Fibroblast of skin of right biceps (primary cell): ENCODE measurements at regions not wholly inside any gene's neighbourhood (a gene's known extent, or its start where the extent isn't known, plus 50 kb on each side); places are given as distances from the start of the nearest gene placed in this dataset.
A peak's percentile ranks its signal among the peaks of the same experiment; 100 is the strongest.

Experiments
- DNase-seq: peaks from one replicate; pipeline ENCODE4 v3.0.0-alpha.2; 2013

DNA sequence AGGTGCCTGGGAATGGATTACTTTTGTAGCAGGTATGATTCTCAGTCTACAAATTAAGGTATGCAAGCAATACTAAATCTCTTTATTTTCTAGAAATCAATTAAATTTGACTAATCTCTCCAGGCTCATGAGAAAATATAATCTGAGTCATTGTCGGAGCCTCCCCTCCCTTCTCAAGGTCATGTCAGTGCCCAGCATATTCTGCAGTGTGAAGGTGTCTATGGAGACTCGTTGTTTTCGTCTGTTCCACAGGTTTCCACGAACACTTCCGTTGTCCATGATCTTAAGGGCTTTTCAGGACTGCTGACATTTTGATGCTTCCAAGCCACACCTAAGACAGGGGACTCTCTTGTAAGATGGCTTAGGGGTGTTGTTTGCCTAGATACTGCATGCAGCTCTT, 56.6 kb upstream of the SCOC start:
- no peak for DNase-seq

DNA sequence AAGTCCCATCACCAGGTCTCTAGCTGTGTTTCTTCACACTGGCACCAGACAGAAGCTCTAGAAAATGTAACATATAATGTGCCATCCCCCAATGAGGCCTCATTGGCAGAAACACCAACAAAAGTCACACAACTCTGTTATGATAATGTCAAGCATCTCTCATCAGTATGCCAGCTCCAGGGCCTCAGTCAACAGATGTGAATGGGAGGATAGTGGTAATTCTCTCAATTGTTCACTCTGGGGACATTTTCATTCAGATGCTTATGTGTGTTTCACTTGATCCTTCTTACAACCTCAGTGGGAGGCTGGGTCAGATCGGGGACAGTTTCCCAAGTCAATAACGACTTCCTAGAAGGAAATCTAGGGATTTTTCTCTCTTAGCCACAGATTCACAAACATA, 57.5 kb upstream of the SCOC start:
- DNase-seq, result no peak

- DNase-seq, result no peak
These were observed 58.0 kb upstream of the SCOC start for GRCh38 chr4:140315438-140315837.

DNA sequence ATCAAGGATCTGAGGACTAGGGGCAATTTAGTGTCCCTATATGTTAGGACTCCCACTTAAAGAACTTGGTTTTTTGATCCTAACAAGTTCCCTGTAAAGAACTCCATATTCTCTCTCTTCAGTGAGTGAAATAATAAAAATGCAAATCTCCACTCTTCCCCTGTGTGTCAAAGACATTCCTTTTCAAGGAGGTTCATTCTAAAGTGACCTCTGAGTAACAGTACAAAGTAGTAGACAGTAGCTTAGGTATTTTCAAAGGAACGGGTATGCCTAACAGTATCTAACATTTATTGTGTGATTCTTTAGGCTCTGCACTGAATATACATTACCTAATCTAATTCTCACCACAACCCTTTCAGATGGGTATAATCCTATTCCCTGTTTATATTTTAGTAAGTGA, 58.4 kb upstream of the SCOC start:
- DNase-seq, result no peak

DNA sequence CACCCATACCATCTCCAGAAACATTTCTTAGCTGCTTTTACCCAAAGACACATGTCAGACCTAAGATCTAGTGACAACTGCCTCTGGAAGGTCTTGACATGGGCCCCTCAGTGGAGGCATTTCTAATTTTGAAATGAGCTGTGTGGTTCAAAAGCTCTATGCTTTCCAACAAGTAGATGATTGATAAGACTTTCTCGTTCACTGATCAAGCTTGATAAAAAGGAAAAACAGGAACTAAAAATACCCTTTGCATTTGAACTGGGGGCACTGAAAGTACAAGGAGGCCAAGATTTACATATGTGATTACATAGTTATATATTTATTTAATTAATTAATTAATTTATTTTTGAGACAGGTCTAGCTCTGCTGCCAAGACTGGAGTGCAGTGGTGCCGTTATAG, 61.3 kb upstream of the SCOC start:
- no peak for DNase-seq

GRCh38 chr4:140311257-140311835, 62.1 kb upstream of the SCOC start:
- DNase-seq, result peak; percentile 43

DNA sequence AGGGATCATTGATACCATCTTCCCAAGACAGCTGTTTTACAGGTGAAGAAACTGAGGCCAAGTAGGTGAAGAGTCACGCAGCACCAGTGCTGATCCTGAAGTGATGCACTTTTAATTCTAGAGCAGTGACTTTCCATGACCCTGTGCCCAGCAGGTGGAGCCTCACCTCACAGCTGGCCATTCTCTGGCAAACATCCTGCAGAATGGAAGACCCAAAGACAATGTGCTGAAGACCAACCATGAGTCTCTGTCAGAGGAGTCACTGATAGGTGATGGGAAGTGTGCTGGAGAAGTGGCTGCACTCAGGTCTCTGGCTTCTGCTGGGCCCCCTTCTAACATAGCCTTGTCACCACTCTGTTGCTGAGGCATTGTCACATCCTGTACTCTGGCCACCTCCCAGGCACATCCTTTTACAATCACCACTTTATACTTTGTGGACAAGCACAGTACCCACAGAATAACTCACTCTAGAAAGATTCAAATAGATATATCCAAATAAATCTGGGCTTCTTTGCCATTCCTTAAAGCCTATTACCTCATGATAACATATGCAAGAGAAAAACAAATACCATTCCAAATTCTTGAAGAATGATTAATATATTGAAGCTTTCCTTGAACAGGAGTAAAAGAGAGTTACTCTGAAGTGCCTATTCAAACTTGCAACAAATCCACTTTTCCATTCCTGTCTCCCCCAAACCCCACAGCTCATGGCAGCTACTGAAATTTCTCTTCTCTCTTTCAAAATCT, 64.1 kb upstream of the SCOC start:
- peak; percentile 71 for DNase-seq

GRCh38 chr4:140308366-140309123, 64.9 kb upstream of the SCOC start:
- peak; percentile 85 for DNase-seq

GRCh38 chr4:140305053-140305452, 68.4 kb upstream of the SCOC start:
- no peak for DNase-seq

GRCh38 chr4:140304346-140304745, 69.1 kb upstream of the SCOC start:
- no peak for DNase-seq

GRCh38 chr4:140302151-140302859, 71.1 kb upstream of the SCOC start:
- no peak for DNase-seq

DNA sequence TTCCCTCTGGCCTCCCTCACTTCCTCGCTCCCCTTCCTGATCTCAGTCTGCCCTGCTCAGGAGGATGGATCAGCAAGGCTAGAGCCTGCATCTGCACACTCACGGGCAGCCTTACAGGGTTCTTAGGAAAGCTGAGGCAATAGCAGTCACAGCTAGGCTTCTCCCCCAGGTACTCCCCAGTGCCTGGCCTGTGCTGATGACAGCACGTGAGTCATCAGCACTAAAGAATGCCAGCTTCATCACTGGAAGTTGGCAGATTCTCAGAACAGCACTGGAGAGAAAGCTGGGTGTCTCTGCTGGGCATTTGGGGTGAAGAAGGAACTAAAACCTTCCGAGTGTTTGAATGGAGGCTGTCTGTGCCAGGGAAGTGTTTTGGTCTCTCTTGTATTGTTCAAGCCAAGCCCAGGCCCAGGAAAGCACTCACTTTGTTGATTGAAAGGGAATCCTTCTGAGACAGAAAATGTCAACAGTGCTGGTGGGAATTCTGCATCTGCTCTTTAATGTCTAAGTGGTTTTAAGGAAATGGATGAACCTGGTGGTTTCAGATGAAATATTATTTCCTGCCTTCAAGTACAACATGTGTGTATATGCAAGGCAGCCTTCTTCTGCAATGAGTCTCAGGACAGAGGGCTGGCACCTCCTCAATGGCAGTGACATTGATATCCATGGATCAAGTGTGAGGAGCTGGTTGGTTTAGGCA, 73.0 kb upstream of the SCOC start:
- DNase-seq, result peak; percentile 79

DNA sequence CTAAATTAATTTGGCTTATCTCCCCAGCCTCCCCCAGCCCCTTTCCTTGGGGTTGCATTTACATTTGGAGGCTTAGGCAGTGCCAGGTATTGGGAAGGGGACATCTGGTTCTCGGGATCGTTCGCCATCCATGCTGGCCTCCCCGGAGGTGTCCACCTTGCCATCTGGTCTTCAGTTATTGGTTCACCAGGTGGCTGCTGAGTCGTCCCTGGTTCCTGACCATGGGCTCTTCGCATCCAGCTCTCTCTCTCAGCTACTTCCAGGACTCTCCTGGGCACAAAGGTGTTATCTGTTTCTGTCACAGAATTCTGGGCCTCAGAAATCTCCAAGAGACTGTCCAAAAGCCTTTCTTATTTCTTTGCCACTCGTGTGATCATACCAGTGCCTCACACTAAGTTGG, 75.4 kb upstream of the SCOC start:
- DNase-seq, result no peak

- no peak for DNase-seq
These were observed 76.2 kb upstream of the SCOC start for GRCh38 chr4:140297221-140297570.

- peak; percentile 90 for DNase-seq
These were observed 76.9 kb upstream of the SCOC start for GRCh38 chr4:140296335-140297220.

GRCh38 chr4:140293979-140294378, 79.5 kb upstream of the SCOC start:
- DNase-seq, result no peak

- peak; percentile 24 for DNase-seq
These were observed 82.2 kb upstream of the SCOC start for GRCh38 chr4:140291259-140291658.

DNA sequence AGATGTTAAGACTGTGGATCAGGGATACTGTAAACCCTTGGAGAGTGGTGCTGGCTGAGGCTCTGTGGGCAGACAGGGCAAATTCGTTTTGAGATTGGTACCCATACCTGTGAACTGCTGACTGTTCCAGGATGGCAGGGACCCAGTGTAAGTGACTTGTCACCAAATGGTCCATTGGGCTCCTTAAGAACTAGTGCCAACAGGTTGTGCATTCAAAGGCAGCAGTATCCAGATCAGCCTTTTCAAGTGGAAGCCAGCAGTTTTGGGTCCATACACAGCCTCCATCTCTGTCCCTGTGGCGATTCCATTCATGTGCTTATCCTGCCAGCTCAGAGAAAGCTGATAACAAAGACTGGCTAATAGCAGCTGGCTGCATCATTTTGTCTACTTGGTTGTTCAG, 84.0 kb upstream of the SCOC start:
- DNase-seq, result no peak

DNA sequence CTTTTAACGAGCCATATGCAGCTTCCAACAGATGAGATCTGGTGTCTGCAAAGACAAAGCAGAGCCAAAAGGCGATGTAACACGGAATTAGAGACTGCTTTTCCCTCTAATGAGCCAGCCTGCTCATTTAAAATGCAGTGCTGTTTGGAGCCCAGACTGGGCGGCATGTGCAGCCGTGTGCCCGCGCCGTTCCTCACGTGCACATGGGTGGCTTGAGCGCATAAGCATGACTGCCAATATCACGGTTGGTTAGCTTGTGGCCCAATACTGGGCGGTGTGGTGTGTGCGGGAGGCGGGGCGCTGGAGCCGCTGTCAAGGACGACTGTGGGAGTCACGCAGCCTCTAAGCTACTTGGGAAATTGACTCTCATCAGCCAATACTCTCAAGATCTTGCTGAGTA, 87.0 kb upstream of the SCOC start:
- peak; percentile 16 for DNase-seq

GRCh38 chr4:140284456-140284855, 89.0 kb upstream of the SCOC start:
- no peak for DNase-seq

DNA sequence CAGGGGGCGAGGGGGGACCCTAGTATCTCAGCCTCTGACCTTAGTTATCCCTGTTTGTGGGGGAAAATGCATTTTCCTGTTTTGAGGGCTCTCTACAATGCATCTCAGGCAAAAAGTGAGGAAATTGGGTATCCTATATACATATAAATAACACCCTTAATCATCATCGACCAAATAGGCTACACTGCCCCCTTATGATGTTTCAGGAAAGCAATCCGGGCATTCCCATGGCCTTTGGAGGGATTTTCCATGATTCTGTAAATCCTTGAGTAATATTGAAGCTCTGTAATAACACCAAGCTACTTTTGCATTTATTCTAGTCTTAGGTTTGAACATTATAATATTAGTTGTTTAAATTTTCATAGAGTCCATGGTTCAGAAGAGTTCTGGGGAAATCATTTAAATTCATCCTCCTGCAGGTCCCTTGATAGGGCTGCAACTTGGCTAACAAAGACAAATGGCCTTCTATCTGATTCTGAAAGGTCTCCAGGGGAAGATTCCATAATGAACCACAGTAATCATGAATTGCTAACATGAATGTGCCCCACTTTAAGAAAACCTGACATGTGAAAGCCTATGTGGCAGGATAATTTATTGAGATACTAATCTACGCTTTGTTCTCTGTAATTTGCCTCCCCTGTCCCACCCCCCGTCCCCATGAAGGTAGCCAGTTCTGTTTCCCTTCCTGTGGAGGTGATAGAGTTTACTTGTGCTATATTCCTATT, 91.5 kb upstream of the SCOC start:
- no peak for DNase-seq
